ENCODE measurements at regions not wholly inside any gene's neighbourhood (a gene's known extent, or its start where the extent isn't known, plus 50 kb on each side); places are given as distances from the start of the nearest gene placed in this dataset.

GRCh38 chrX:17968367-17968766, 107.3 kb upstream of the RAI2 start:
- Mint-ChIP-seq H3K4me3 (no peak overlapping the region), H3K9me3 (peaks cover 0 to 2% of the 10 kb centered on the region in 2 donors), H3K27ac (no peak overlapping the region), H3K36me3 (no peaks in the 10 kb centered on the region), H3K4me1 (no peaks in the 10 kb centered on the region), H3K27me3 (ENCODE audit: low read depth in 2 of 2) (peaks cover 0 to 13% of the 10 kb centered on the region in 2 donors)
- DNase-seq (no peak), ATAC-seq (no peak)
- Histone ChIP-seq H3K27ac (ENCODE audit: low read length) (no peak overlapping the region), H3K36me3 (ENCODE audit: control insufficient read depth, insufficient read depth, low read length) (no peaks in the 10 kb centered on the region), H3K9me3 (ENCODE audit: control insufficient read depth, insufficient read depth, low read length) (no peaks in the 10 kb centered on the region), H3K27me3 (ENCODE audit: control insufficient read depth, insufficient read depth, low read length) (no peaks in the 10 kb centered on the region), H3K4me3 (ENCODE audit: low read length) (no peak overlapping the region), H3K4me1 (ENCODE audit: control insufficient read depth, insufficient read depth, low read length) (no peaks in the 10 kb centered on the region)
- 85% methylated on average over 7 of the region's 8 CpGs for WGBS (ENCODE audit: insufficient coverage)
- TF ChIP-seq, protein P1, sequence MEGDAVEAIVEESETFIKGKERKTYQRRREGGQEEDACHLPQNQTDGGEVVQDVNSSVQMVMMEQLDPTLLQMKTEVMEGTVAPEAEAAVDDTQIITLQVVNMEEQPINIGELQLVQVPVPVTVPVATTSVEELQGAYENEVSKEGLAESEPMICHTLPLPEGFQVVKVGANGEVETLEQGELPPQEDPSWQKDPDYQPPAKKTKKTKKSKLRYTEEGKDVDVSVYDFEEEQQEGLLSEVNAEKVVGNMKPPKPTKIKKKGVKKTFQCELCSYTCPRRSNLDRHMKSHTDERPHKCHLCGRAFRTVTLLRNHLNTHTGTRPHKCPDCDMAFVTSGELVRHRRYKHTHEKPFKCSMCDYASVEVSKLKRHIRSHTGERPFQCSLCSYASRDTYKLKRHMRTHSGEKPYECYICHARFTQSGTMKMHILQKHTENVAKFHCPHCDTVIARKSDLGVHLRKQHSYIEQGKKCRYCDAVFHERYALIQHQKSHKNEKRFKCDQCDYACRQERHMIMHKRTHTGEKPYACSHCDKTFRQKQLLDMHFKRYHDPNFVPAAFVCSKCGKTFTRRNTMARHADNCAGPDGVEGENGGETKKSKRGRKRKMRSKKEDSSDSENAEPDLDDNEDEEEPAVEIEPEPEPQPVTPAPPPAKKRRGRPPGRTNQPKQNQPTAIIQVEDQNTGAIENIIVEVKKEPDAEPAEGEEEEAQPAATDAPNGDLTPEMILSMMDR (IDR thresholded peaks at IDR 0.05): no peak
- intact Hi-C loops (cut with micrococcal nuclease): no loop called here

- DNase-seq: no peak
- 100% methylated on average over 1 of the region's 3 CpGs for WGBS (ENCODE audit: insufficient coverage)
- Histone ChIP-seq H3K4me3 (ENCODE audit: low read length) (no peak overlapping the region), H3K36me3 (ENCODE audit: control insufficient read depth, insufficient read depth, low read length) (no peaks in the 10 kb centered on the region), H3K4me1 (ENCODE audit: control insufficient read depth, insufficient read depth, low read length) (no peaks in the 10 kb centered on the region), H3K9me3 (ENCODE audit: control insufficient read depth, insufficient read depth, low read length) (no peaks in the 10 kb centered on the region), H3K27me3 (ENCODE audit: control insufficient read depth, insufficient read depth, low read length) (no peaks in the 10 kb centered on the region), H3K27ac (ENCODE audit: low read length) (no peak overlapping the region)
- TF ChIP-seq, protein P1 (IDR thresholded peaks at IDR 0.05): no peak
- peaks cover 0 to 13% of the 10 kb centered on the region in 2 donors for H3K27me3 Mint-ChIP-seq (ENCODE audit: low read depth in 2 of 2)
- no peaks in the 10 kb centered on the region for H3K36me3 Mint-ChIP-seq
- peaks cover 0 to 2% of the 10 kb centered on the region in 2 donors for H3K9me3 Mint-ChIP-seq
- intact Hi-C loops (cut with micrococcal nuclease): no loop called here
- H3K27ac Mint-ChIP-seq: no peak overlapping the region
- no peak overlapping the region for H3K4me3 Mint-ChIP-seq
- no peak for ATAC-seq
- H3K4me1 Mint-ChIP-seq: no peaks in the 10 kb centered on the region
Observed at GRCh38 chrX:17967888-17968287, 106.8 kb upstream of the RAI2 start.

GRCh38 chrX:17964871-17965270, 103.8 kb upstream of the RAI2 start:
- Mint-ChIP-seq H3K27me3 (ENCODE audit: low read depth in 2 of 2) (peaks cover 0 to 13% of the 10 kb centered on the region in 2 donors), H3K27ac (no peak overlapping the region), H3K9me3 (no peaks in the 10 kb centered on the region), H3K4me1 (no peaks in the 10 kb centered on the region), H3K4me3 (no peak overlapping the region), H3K36me3 (no peaks in the 10 kb centered on the region)
- no peaks in the 10 kb centered on the region for H3K36me3 ChIP-seq (ENCODE audit: control insufficient read depth, insufficient read depth, low read length)
- WGBS (ENCODE audit: insufficient coverage): no CpG with 5 or more reads among the region's 1 CpG
- H3K4me3 ChIP-seq (ENCODE audit: low read length): no peak overlapping the region
- ATAC-seq (no peak), DNase-seq (no peak)
- no peaks in the 10 kb centered on the region for H3K9me3 ChIP-seq (ENCODE audit: control insufficient read depth, insufficient read depth, low read length)
- TF ChIP-seq, protein P1 (IDR thresholded peaks at IDR 0.05): no peak
- intact Hi-C loops (cut with micrococcal nuclease): no loop called here
- no peak overlapping the region for H3K27ac ChIP-seq (ENCODE audit: low read length)
- no peaks in the 10 kb centered on the region for H3K4me1 ChIP-seq (ENCODE audit: control insufficient read depth, insufficient read depth, low read length)
- no peaks in the 10 kb centered on the region for H3K27me3 ChIP-seq (ENCODE audit: control insufficient read depth, insufficient read depth, low read length)

DNA sequence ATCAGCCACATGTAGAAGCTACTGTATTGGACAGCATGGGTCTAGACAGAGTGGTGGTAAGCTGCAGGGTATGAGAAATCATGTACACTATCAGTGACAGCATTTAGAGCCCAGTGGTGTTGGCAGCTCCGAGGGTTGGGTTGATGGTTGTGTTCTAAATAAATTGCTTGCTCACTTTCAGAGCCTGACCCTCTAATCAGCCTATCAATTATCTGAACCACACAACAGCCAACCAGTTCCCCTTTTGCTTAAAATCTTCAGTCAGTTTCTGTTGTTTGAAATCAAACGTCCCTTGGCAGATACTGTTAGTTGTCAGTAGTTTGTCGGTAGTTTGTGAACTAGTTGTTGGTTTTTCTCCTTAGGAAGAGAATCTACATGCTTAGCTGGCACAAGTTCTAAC, 99.8 kb upstream of the RAI2 start:
- no peak overlapping the region for H3K27ac Mint-ChIP-seq
- H3K27me3 Mint-ChIP-seq (ENCODE audit: low read depth in 2 of 2): peaks cover 0 to 26% of the 10 kb centered on the region in 2 donors
- Histone ChIP-seq H3K36me3 (ENCODE audit: control insufficient read depth, insufficient read depth, low read length) (no peaks in the 10 kb centered on the region), H3K27ac (ENCODE audit: low read length) (no peak overlapping the region), H3K27me3 (ENCODE audit: control insufficient read depth, insufficient read depth, low read length) (no peaks in the 10 kb centered on the region), H3K4me1 (ENCODE audit: control insufficient read depth, insufficient read depth, low read length) (no peaks in the 10 kb centered on the region), H3K4me3 (ENCODE audit: low read length) (no peak overlapping the region), H3K9me3 (ENCODE audit: control insufficient read depth, insufficient read depth, low read length) (no peaks in the 10 kb centered on the region)
- H3K4me3 Mint-ChIP-seq: no peak overlapping the region
- intact Hi-C loops (cut with micrococcal nuclease): no loop called here
- no peaks in the 10 kb centered on the region for H3K9me3 Mint-ChIP-seq
- ATAC-seq (no peak), DNase-seq (no peak)
- no peaks in the 10 kb centered on the region for H3K4me1 Mint-ChIP-seq
- no peaks in the 10 kb centered on the region for H3K36me3 Mint-ChIP-seq
- 0% methylated on average over 2 of the region's 3 CpGs for WGBS (ENCODE audit: insufficient coverage)
- TF ChIP-seq, protein P1 (IDR thresholded peaks at IDR 0.05): no peak
